H9 (cell line): ENCODE measurements at regions not wholly inside any gene's neighbourhood (a gene's known extent, or its start where the extent isn't known, plus 50 kb on each side); places are given as distances from the start of the nearest gene placed in this dataset.

ENCODE experiments used
- DNase-seq: peaks from one replicate; pipeline ENCODE4 v3.0.0-alpha.2; 2017
- H2AFZ ChIP-seq: one replicate; pipeline ENCODE4 v1.6.1; 2013; ENCODE audit warnings: mild to moderate bottlenecking, low read length, control low read depth, moderate library complexity
- H2AK5ac ChIP-seq: 2 replicates; pipeline ENCODE4 v1.6.1; 2013; ENCODE audit warnings: low read length, control low read depth, mixed read lengths; ENCODE audit not compliant: insufficient read length
- H2BK120ac ChIP-seq: one replicate; pipeline ENCODE4 v1.6.1; 2013; ENCODE audit warnings: low read depth, mild to moderate bottlenecking, low read length, control low read depth, inconsistent platforms; ENCODE audit not compliant: poor library complexity, severe bottlenecking
- H2BK12ac ChIP-seq: 2 replicates; pipeline ENCODE4 v1.6.1; 2013; ENCODE audit warnings: low read length, control low read depth, mixed read lengths, low read depth; ENCODE audit not compliant: insufficient read length
- H2BK15ac ChIP-seq: 2 replicates; pipeline ENCODE4 v1.6.1; 2013; ENCODE audit warnings: low read depth, low read length, control low read depth
- H2BK20ac ChIP-seq: one replicate; pipeline ENCODE4 v1.6.1; 2013; ENCODE audit warnings: low read depth, mild to moderate bottlenecking, low read length, control low read depth, inconsistent platforms; ENCODE audit not compliant: poor library complexity, severe bottlenecking
- H2BK5ac ChIP-seq: 2 replicates; pipeline ENCODE4 v1.6.1; 2013; ENCODE audit warnings: low read length, control low read depth, mixed read lengths; ENCODE audit not compliant: insufficient read length
- H3K14ac ChIP-seq: 2 replicates; pipeline ENCODE4 v1.6.1; 2013; ENCODE audit warnings: low read length, control low read depth; ENCODE audit not compliant: insufficient read depth
- H3K18ac ChIP-seq: 2 replicates; pipeline ENCODE4 v1.6.1; 2013; ENCODE audit warnings: low read depth, mild to moderate bottlenecking, mixed read lengths, low read length, control low read depth; ENCODE audit not compliant: insufficient read length
- H3K23ac ChIP-seq: 2 replicates; pipeline ENCODE4 v1.6.1; 2013; ENCODE audit warnings: low read length, control low read depth, mixed read lengths, low read depth; ENCODE audit not compliant: insufficient read length
- H3K23me2 ChIP-seq: 2 replicates; pipeline ENCODE4 v1.6.1; 2013; ENCODE audit warnings: low read depth, mild to moderate bottlenecking, mixed read lengths, low read length, control low read depth; ENCODE audit not compliant: insufficient read length, poor library complexity, severe bottlenecking
- H3K27ac ChIP-seq: 2 replicates; pipeline ENCODE4 v1.5.1; 2013; ENCODE audit warnings: low read length, control low read depth, mixed read lengths, low read depth; ENCODE audit not compliant: insufficient read length
- H3K27me3 ChIP-seq: 2 replicates; pipeline ENCODE4 v1.6.1; 2013; ENCODE audit warnings: low read length, control low read depth, inconsistent platforms; ENCODE audit not compliant: insufficient read depth
- H3K4ac ChIP-seq: 2 replicates; pipeline ENCODE4 v1.6.1; 2013; ENCODE audit warnings: low read depth, mild to moderate bottlenecking, control low read depth, inconsistent platforms, low read length, moderate library complexity
- H3K4me1 ChIP-seq: 2 replicates; pipeline ENCODE4 v1.6.1; 2013; ENCODE audit warnings: low read length, control low read depth, inconsistent platforms; ENCODE audit not compliant: insufficient read depth
- H3K4me2 ChIP-seq: 2 replicates; pipeline ENCODE4 v1.6.1; 2013; ENCODE audit warnings: low read length, control low read depth, mixed read lengths; ENCODE audit not compliant: insufficient read length, insufficient read depth
- H3K56ac ChIP-seq: 2 replicates; pipeline ENCODE4 v1.6.1; 2013; ENCODE audit warnings: low read depth, mild to moderate bottlenecking, mixed read lengths, low read length, control low read depth; ENCODE audit not compliant: insufficient read length
- H3K79me1 ChIP-seq: 2 replicates; pipeline ENCODE4 v1.6.1; 2013; ENCODE audit warnings: low read depth, mild to moderate bottlenecking, moderate library complexity, low read length, control low read depth, inconsistent platforms; ENCODE audit not compliant: insufficient read depth, poor library complexity, severe bottlenecking
- H3K79me2 ChIP-seq: 2 replicates; pipeline ENCODE4 v1.6.1; 2013; ENCODE audit warnings: low read length, control low read depth, inconsistent platforms; ENCODE audit not compliant: insufficient read depth
- H3K9ac ChIP-seq: 2 replicates; pipeline ENCODE4 v1.6.1; 2013; ENCODE audit warnings: low read length, control low read depth, mixed read lengths; ENCODE audit not compliant: insufficient read length; ENCODE audit errors: extremely low read depth
- H3K9me3 ChIP-seq: one replicate; pipeline ENCODE4 v1.6.1; 2013; ENCODE audit warnings: low read depth, low read length, inconsistent platforms; ENCODE audit not compliant: control insufficient read depth
- H3T11ph ChIP-seq: one replicate; pipeline ENCODE4 v1.6.1; 2013; ENCODE audit warnings: mild to moderate bottlenecking, low read length, control low read depth, inconsistent platforms
- H4K20me1 ChIP-seq: one replicate; pipeline ENCODE4 v1.6.1; 2013; ENCODE audit not compliant: control insufficient read depth, insufficient read length, insufficient read depth
- H4K5ac ChIP-seq: 2 replicates; pipeline ENCODE4 v1.6.1; 2013; ENCODE audit warnings: low read depth, mild to moderate bottlenecking, mixed read lengths, low read length, control low read depth; ENCODE audit not compliant: insufficient read length
- H4K8ac ChIP-seq: replicated peaks from 2 replicates; pipeline ENCODE4 v1.6.1; 2013; ENCODE audit warnings: low read length, control low read depth, mixed read lengths, low read depth; ENCODE audit not compliant: insufficient read length
- H4K91ac ChIP-seq: 2 replicates; pipeline ENCODE4 v1.6.1; 2013; ENCODE audit warnings: low read depth, mild to moderate bottlenecking, moderate library complexity, mixed read lengths, low read length, control low read depth; ENCODE audit not compliant: insufficient read length
- H3K27ac Mint-ChIP-seq, 3 experiments: 2 replicates in 2 of 3; 3 replicates in 1 of 3; pipeline ENCODE4 v1.8.0; 2020 to 2021; ENCODE audit warnings: mixed read lengths in 3 of 3, mild to moderate bottlenecking in 1 of 3, moderate library complexity in 1 of 3
- H3K27me3 Mint-ChIP-seq: 2 replicates; pipeline ENCODE4 v1.8.0; 2021; ENCODE audit warnings: low read depth, mild to moderate bottlenecking, moderate library complexity, mixed read lengths
- H3K36me3 Mint-ChIP-seq, 3 experiments: 2 replicates in 2 of 3; 3 replicates in 1 of 3; pipeline ENCODE4 v1.8.0; 2020 to 2021; ENCODE audit warnings: low read depth in 3 of 3, mixed read lengths in 3 of 3; ENCODE audit not compliant: insufficient read depth in 1 of 3
- H3K4me1 Mint-ChIP-seq, 2 experiments: 2 replicates each; pipeline ENCODE4 v1.8.0; 2020; ENCODE audit warnings: mixed read lengths in 2 of 2
- H3K4me3 Mint-ChIP-seq, 2 experiments: 2 replicates in 1 of 2; 3 replicates in 1 of 2; pipeline ENCODE4 v1.8.0; 2020 to 2021; ENCODE audit warnings: mild to moderate bottlenecking in 2 of 2, mixed read lengths in 2 of 2, moderate library complexity in 1 of 2
- H3K9me3 Mint-ChIP-seq, 2 experiments: 2 replicates in 1 of 2; 3 replicates in 1 of 2; pipeline ENCODE4 v1.8.0; 2020; ENCODE audit warnings: mild to moderate bottlenecking in 2 of 2, mixed read lengths in 2 of 2, moderate library complexity in 1 of 2
- CTCF ChIP-seq: fragments of 200-600 bp; sonication (generic); conservative IDR thresholded peaks from 3 replicates; pipeline ENCODE4 v1.8.0; 2021; ENCODE audit warnings: antibody characterized with exemption, mild to moderate bottlenecking
- WGBS: extraction: QIAGEN DNeasy Blood & Tissue Kit; methylation state at CpG from one replicate; pipeline ENCODE4 v1.1.7; 2013; ENCODE audit warnings: missing lambda C conversion rate, low lambda C conversion rate, mixed read lengths; ENCODE audit not compliant: insufficient read length; ENCODE audit errors: extremely low coverage; 5-methylcytosine and 5-hydroxymethylcytosine counted together

- Histone ChIP-seq H3K56ac (no peak overlapping the region), H3K4me1 (no peaks in the 10 kb centered on the region), H4K8ac (no peak overlapping the region), H4K20me1 (no peaks in the 10 kb centered on the region), H2AFZ (no peak overlapping the region), H3K4me2 (no peak overlapping the region), H2BK5ac (no peak overlapping the region), H4K5ac (no peak overlapping the region), H3K79me2 (no peaks in the 10 kb centered on the region), H3K23me2 (no peaks in the 10 kb centered on the region), H2BK120ac (no peak overlapping the region), H3K27me3 (no peaks in the 10 kb centered on the region), H2BK12ac (no peak overlapping the region), H3K9ac (no peak overlapping the region), H3K9me3 (no peaks in the 10 kb centered on the region), H2AK5ac (no peak overlapping the region), H2BK20ac (no peak overlapping the region), H3K4ac (no peak overlapping the region), H3T11ph (no peak overlapping the region), H3K27ac (no peak overlapping the region), H3K23ac (no peak overlapping the region), H3K18ac (no peak overlapping the region), H4K91ac (no peak overlapping the region), H3K14ac (no peak overlapping the region), H3K79me1 (no peaks in the 10 kb centered on the region), H2BK15ac (no peak overlapping the region)
- WGBS: no CpG with 5 or more reads among the region's 2 CpGs
- H3K4me3 Mint-ChIP-seq: no peak overlapping the region
- no peak overlapping the region for H3K27ac Mint-ChIP-seq
- H3K4me1 Mint-ChIP-seq: peaks cover 0 to 3% of the 10 kb centered on the region in 2 experiments; a peak in 1 of 4 replicates
- H3K9me3 Mint-ChIP-seq: peaks cover 3 to 7% of the 10 kb centered on the region in 2 experiments
- H3K27me3 Mint-ChIP-seq: no peaks in the 10 kb centered on the region
- no peak for DNase-seq
- no peak for TF ChIP-seq CTCF
- peaks cover 0 to 7% (median 3%) of the 10 kb centered on the region in 3 experiments; a peak in 3 of 7 replicates for H3K36me3 Mint-ChIP-seq
Observed at GRCh38 chr6:68364271-68364805, 270.7 kb upstream of the ADGRB3 start.
